Fibroblast of lung (primary cell): ENCODE measurements at regions not wholly inside any gene's neighbourhood (a gene's known extent, or its start where the extent isn't known, plus 50 kb on each side); places are given as distances from the start of the nearest gene placed in this dataset.

Experiments
- DNase-seq, 2 donors: peaks; one replicate each; pipeline versions ENCODE4 v3.0.0 to v3.0.0-alpha.2; 2010; ENCODE audit warnings: low read depth in 2 of 2
- H2AFZ ChIP-seq: 2 replicates; pipeline ENCODE4 v1.5.1; 2012; ENCODE audit warnings: low read length, control low read depth, inconsistent platforms
- H3K27ac ChIP-seq: 2 replicates; pipeline ENCODE4 v1.5.1; 2011; ENCODE audit warnings: low read length, control low read depth; ENCODE audit not compliant: insufficient read depth
- H3K27me3 ChIP-seq: 2 replicates; pipeline ENCODE4 v1.5.1; 2011; ENCODE audit warnings: mild to moderate bottlenecking, low read length; ENCODE audit not compliant: control insufficient read depth, insufficient read depth
- H3K36me3 ChIP-seq: 2 replicates; pipeline ENCODE4 v1.5.1; 2011; ENCODE audit warnings: low read length; ENCODE audit not compliant: control insufficient read depth, insufficient read depth
- H3K4me1 ChIP-seq: 2 replicates; pipeline ENCODE4 v1.5.1; 2011; ENCODE audit warnings: low read length; ENCODE audit not compliant: control insufficient read depth, insufficient read depth; ENCODE audit errors: extremely low read depth
- H3K4me2 ChIP-seq: 2 replicates; pipeline ENCODE4 v1.5.1; 2011; ENCODE audit warnings: low read length, control low read depth; ENCODE audit not compliant: insufficient read depth; ENCODE audit errors: extremely low read depth
- H3K4me3 ChIP-seq, 4 experiments: fragments of 200-600 bp in 1 of 4; sonication (generic) in 1 of 4; replicated peaks in 1 of 4; 2 replicates each; pipeline ENCODE4 v1.5.1; 2011 to 2016; ENCODE audit warnings: low read length in 4 of 4, low read depth in 3 of 4, mild to moderate bottlenecking in 3 of 4, control low read depth in 2 of 4, inconsistent platforms in 1 of 4, mixed read lengths in 1 of 4; ENCODE audit not compliant: insufficient read depth in 1 of 4; ENCODE audit errors: control extremely low read depth in 1 of 4
- H3K79me2 ChIP-seq: 2 replicates; pipeline ENCODE4 v1.5.1; 2012; ENCODE audit warnings: mild to moderate bottlenecking, low read length, inconsistent platforms; ENCODE audit not compliant: control insufficient read depth, insufficient read depth
- H3K9ac ChIP-seq: 2 replicates; pipeline ENCODE4 v1.5.1; 2011; ENCODE audit warnings: mild to moderate bottlenecking, low read length, control low read depth; ENCODE audit not compliant: insufficient read depth
- H3K9me3 ChIP-seq: 2 replicates; pipeline ENCODE4 v1.5.1; 2012; ENCODE audit warnings: low read depth, low read length; ENCODE audit not compliant: control insufficient read depth, insufficient read depth
- H4K20me1 ChIP-seq: 2 replicates; pipeline ENCODE4 v1.5.1; 2011; ENCODE audit warnings: low read length; ENCODE audit not compliant: control insufficient read depth, insufficient read depth; ENCODE audit errors: extremely low read depth
- CTCF ChIP-seq, 2 donors: IDR thresholded peaks in 1 of 2; conservative IDR thresholded peaks in 1 of 2; 1 replicate in 1 of 2; 2 replicates in 1 of 2; pipeline ENCODE4 v1.5.1; 2011 to 2012; ENCODE audit warnings: low read length in 2 of 2, control low read depth in 1 of 2, inconsistent platforms in 1 of 2, low read depth in 1 of 2, mild to moderate bottlenecking in 1 of 2
- EZH2 ChIP-seq: IDR thresholded peaks from 2 replicates; pipeline ENCODE4 v1.5.1; 2012; ENCODE audit warnings: low read length, control low read depth, mild to moderate bottlenecking; ENCODE audit errors: missing control alignments

- Histone ChIP-seq H3K79me2 (no peaks in the 10 kb centered on the region), H3K27ac (no peak overlapping the region), H3K4me3 (no peak overlapping the region), H3K4me1 (no peaks in the 10 kb centered on the region), H4K20me1 (no peaks in the 10 kb centered on the region), H3K9me3 (no peaks in the 10 kb centered on the region), H3K36me3 (no peaks in the 10 kb centered on the region), H3K4me2 (no peak overlapping the region), H2AFZ (no peak overlapping the region), H3K27me3 (no peaks in the 10 kb centered on the region), H3K9ac (no peak overlapping the region)
- DNase-seq, result no peak
- TF ChIP-seq CTCF (conservative IDR thresholded peaks at IDR 0.05 in 1 of 2, IDR thresholded peaks at IDR 0.05 in 1 of 2; ENCODE audit: low read depth in 1 of 2, low read length in 2 of 2) (no peak), EZH2 (no peak)
These were observed 761.9 kb upstream of the MMS22L start for GRCh38 chr6:98044791-98045470.

GRCh38 chr6:98047164-98047563 is 764.1 kb upstream of the MMS22L start:
- no peak for DNase-seq
- Histone ChIP-seq H3K79me2 (no peaks in the 10 kb centered on the region), H3K27me3 (no peaks in the 10 kb centered on the region), H3K4me2 (no peak overlapping the region), H3K36me3 (no peaks in the 10 kb centered on the region), H3K27ac (no peak overlapping the region), H4K20me1 (no peaks in the 10 kb centered on the region), H3K4me1 (no peaks in the 10 kb centered on the region), H3K9ac (no peak overlapping the region), H3K4me3 (no peak overlapping the region), H3K9me3 (no peaks in the 10 kb centered on the region), H2AFZ (no peak overlapping the region)
- no peak for TF ChIP-seq EZH2
- no peak for TF ChIP-seq CTCF (conservative IDR thresholded peaks at IDR 0.05 in 1 of 2, IDR thresholded peaks at IDR 0.05 in 1 of 2; ENCODE audit: low read depth in 1 of 2, low read length in 2 of 2)

- no peak overlapping the region for H3K27ac ChIP-seq
- H3K36me3 ChIP-seq, result no peaks in the 10 kb centered on the region
- no peak overlapping the region for H2AFZ ChIP-seq
- no peaks in the 10 kb centered on the region for H3K27me3 ChIP-seq
- H3K4me3 ChIP-seq, result no peak overlapping the region
- TF ChIP-seq CTCF (conservative IDR thresholded peaks at IDR 0.05 in 1 of 2, IDR thresholded peaks at IDR 0.05 in 1 of 2; ENCODE audit: low read depth in 1 of 2, low read length in 2 of 2), result no peak
- no peak for TF ChIP-seq EZH2
- no peak overlapping the region for H3K9ac ChIP-seq
- no peaks in the 10 kb centered on the region for H3K4me1 ChIP-seq
- DNase-seq, result no peak
- H4K20me1 ChIP-seq, result no peaks in the 10 kb centered on the region
- H3K79me2 ChIP-seq, result no peaks in the 10 kb centered on the region
- H3K9me3 ChIP-seq, result no peaks in the 10 kb centered on the region
- H3K4me2 ChIP-seq, result no peak overlapping the region
These were observed 764.9 kb upstream of the MMS22L start for GRCh38 chr6:98047871-98048270.
